Vagina (tissue), 2 donors: ENCODE measurements at regions not wholly inside any gene's neighbourhood (a gene's known extent, or its start where the extent isn't known, plus 50 kb on each side); places are given as distances from the start of the nearest gene placed in this dataset.
"Not testable (repeated sequence)": the region's sequence is repeated elsewhere in the genome, so short reads cannot be mapped to it uniquely, and the experiment has no call there.

Source experiments
- CTCF ChIP-seq, 3 experiments: fragments of 450-650 bp in 2 of 3; fragments of 200-600 bp in 1 of 3; sonication (generic) in 1 of 3; IDR thresholded peaks; one replicate each; pipeline ENCODE4 v1.5.1; 2017 to 2019; ENCODE audit warnings: antibody characterized with exemption in 3 of 3, mild to moderate bottlenecking in 2 of 3, moderate library complexity in 2 of 3
- POLR2A ChIP-seq, 2 donors: fragments of 450-650 bp; IDR thresholded peaks; one replicate each; pipeline ENCODE4 v1.6.1; 2017; ENCODE audit warnings: antibody characterized with exemption in 2 of 2, mild to moderate bottlenecking in 2 of 2, moderate library complexity in 2 of 2

- TF ChIP-seq POLR2A, CTCF (IDR thresholded peaks at IDR 0.05): not testable (repeated sequence)
Measured at GRCh38 chr10:20370977-20371533, 526.1 kb downstream of the NEBL start.
